Gastroesophageal sphincter (tissue), 3 donors: ENCODE measurements at regions not wholly inside any gene's neighbourhood (a gene's known extent, or its start where the extent isn't known, plus 50 kb on each side); places are given as distances from the start of the nearest gene placed in this dataset.

Experiments used
- CTCF ChIP-seq, 4 experiments: fragments of 200-600 bp in 2 of 4; fragments of 450-650 bp in 2 of 4; sonication (generic) in 1 of 4; IDR thresholded peaks; one replicate each; pipeline ENCODE4 v1.5.1; 2017 to 2019; ENCODE audit warnings: antibody characterized with exemption in 4 of 4, mild to moderate bottlenecking in 2 of 4, moderate library complexity in 2 of 4
- EP300 ChIP-seq: sonication (generic); formaldehyde crosslinking; IDR thresholded peaks from one replicate; pipeline ENCODE4 v1.6.1; 2017; ENCODE audit warnings: antibody characterized with exemption, mild to moderate bottlenecking

- TF ChIP-seq CTCF (IDR thresholded peaks at IDR 0.05) = no peak
- no peak for TF ChIP-seq EP300
Observed at GRCh38 chr3:88572450-88572849, 422.7 kb downstream of the C3orf38 start.
